ENCODE measurements at regions not wholly inside any gene's neighbourhood (a gene's known extent, or its start where the extent isn't known, plus 50 kb on each side); places are given as distances from the start of the nearest gene placed in this dataset.

GRCh38 chr7:113752689-113753088 lies 166.1 kb downstream of the PPP1R3A start:
- no peak for TF ChIP-seq CTCF (IDR thresholded peaks at IDR 0.05)
- TF ChIP-seq POLR2A (IDR thresholded peaks at IDR 0.05): no peak
- no peak for TF ChIP-seq POLR2AphosphoS5 (IDR thresholded peaks at IDR 0.05)
